ENCODE measurements at regions not wholly inside any gene's neighbourhood (a gene's known extent, or its start where the extent isn't known, plus 50 kb on each side); places are given as distances from the start of the nearest gene placed in this dataset.
"Not testable (repeated sequence)": the region's sequence is repeated elsewhere in the genome, so short reads cannot be mapped to it uniquely, and the experiment has no call there.

GRCh38 chr1:94769551-94769950 is 50.6 kb upstream of the SLC44A3 start:
- no peak for DNase-seq (ENCODE audit: low read depth)
- TF ChIP-seq CTCF (IDR thresholded peaks at IDR 0.05; ENCODE audit: low read depth, low read length, missing control alignments): no peak
- no peak overlapping the region for H3K4me3 ChIP-seq (ENCODE audit: low read depth, low read length)

GRCh38 chr1:94768036-94768435 is 52.1 kb upstream of the SLC44A3 start:
- DNase-seq (ENCODE audit: low read depth): no peak
- no peak for TF ChIP-seq CTCF (IDR thresholded peaks at IDR 0.05; ENCODE audit: low read depth, low read length, missing control alignments)
- no peak overlapping the region for H3K4me3 ChIP-seq (ENCODE audit: low read depth, low read length)

GRCh38 chr1:94765958-94766357 is 54.2 kb upstream of the SLC44A3 start:
- H3K4me3 ChIP-seq (ENCODE audit: low read depth, low read length): no peak overlapping the region
- no peak for TF ChIP-seq CTCF (IDR thresholded peaks at IDR 0.05; ENCODE audit: low read depth, low read length, missing control alignments)
- no peak for DNase-seq (ENCODE audit: low read depth)

GRCh38 chr1:94759188-94759587 is 61.0 kb upstream of the SLC44A3 start:
- no peak for TF ChIP-seq CTCF (IDR thresholded peaks at IDR 0.05; ENCODE audit: low read depth, low read length, missing control alignments)
- no peak for DNase-seq (ENCODE audit: low read depth)
- no peak overlapping the region for H3K4me3 ChIP-seq (ENCODE audit: low read depth, low read length)

- no peak for TF ChIP-seq CTCF (IDR thresholded peaks at IDR 0.05; ENCODE audit: low read depth, low read length, missing control alignments)
- no peak for DNase-seq (ENCODE audit: low read depth)
- H3K4me3 ChIP-seq (ENCODE audit: low read depth, low read length): no peak overlapping the region
Observed at GRCh38 chr1:94757931-94758330, 62.2 kb upstream of the SLC44A3 start.

GRCh38 chr1:94755675-94756074 is 64.5 kb upstream of the SLC44A3 start:
- TF ChIP-seq CTCF (IDR thresholded peaks at IDR 0.05; ENCODE audit: low read depth, low read length, missing control alignments): no peak
- DNase-seq (ENCODE audit: low read depth): no peak
- no peak overlapping the region for H3K4me3 ChIP-seq (ENCODE audit: low read depth, low read length)

GRCh38 chr1:94755016-94755415 is 65.1 kb upstream of the SLC44A3 start:
- H3K4me3 ChIP-seq (ENCODE audit: low read depth, low read length); DNase-seq (ENCODE audit: low read depth): not testable (repeated sequence)

GRCh38 chr1:94754570-94754969 is 65.6 kb upstream of the SLC44A3 start:
- no peak overlapping the region for H3K4me3 ChIP-seq (ENCODE audit: low read depth, low read length)
- no peak for TF ChIP-seq CTCF (IDR thresholded peaks at IDR 0.05; ENCODE audit: low read depth, low read length, missing control alignments)
- no peak for DNase-seq (ENCODE audit: low read depth)
